ENCODE measurements at regions not wholly inside any gene's neighbourhood (a gene's known extent, or its start where the extent isn't known, plus 50 kb on each side); places are given as distances from the start of the nearest gene placed in this dataset.

DNA sequence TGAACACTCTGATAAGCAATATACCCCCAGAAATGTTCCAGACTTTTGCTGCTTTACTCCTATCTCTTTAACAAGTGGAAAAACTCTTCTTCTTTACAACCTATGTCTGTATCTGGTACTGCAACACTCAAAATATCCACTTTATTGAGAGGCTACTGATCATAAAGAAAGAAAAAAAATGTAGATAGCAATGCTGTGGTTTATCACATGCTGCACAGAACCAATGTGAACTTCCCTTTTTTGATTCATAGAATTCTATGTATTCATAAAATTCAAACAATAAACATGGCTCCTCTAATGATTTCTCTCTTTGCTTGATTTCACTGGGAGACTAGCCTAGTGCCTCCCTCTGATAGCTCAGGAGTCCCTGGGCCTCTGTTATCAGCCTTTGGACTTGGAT is 223.5 kb downstream of the ZNF674 start (continued):
- no peak for TF ChIP-seq AFF4 (CRISPR knock-in tag; IDR thresholded peaks at IDR 0.05)
- no peak for TF ChIP-seq ZFP1 (CRISPR knock-in tag; IDR thresholded peaks at IDR 0.05)
- TF ChIP-seq MBD2 (IDR thresholded peaks at IDR 0.05; ENCODE audit: borderline replicate concordance, low read depth) = no peak
- TF ChIP-seq ZNF146 (CRISPR knock-in tag; IDR thresholded peaks at IDR 0.05; ENCODE audit: unreplicated experiment) = no peak
- TF ChIP-seq, protein P1, sequence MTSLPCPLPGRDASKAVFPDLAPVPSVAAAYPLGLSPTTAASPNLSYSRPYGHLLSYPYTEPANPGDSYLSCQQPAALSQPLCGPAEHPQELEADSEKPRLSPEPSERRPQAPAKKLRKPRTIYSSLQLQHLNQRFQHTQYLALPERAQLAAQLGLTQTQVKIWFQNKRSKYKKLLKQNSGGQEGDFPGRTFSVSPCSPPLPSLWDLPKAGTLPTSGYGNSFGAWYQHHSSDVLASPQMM (CRISPR knock-in tag; IDR thresholded peaks at IDR 0.05) = no peak

DNA sequence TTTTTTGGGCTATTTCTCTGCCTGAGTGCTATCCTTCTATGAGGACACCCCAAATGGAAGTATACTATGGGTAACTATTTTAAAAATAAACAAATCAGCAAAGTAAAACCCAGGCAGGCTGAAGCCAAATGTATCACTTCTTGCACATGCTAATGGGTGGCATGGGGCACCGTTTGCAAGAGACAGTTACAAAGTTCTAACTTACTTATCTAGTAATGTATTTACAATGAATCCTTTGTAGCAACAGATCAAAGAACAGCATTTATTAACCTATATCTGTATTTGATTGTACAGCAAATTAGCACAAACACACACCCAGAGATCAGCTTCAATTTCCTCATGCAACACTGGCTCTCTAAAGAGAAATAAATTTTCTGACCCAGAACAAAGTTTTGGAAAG is 225.5 kb downstream of the ZNF674 start:
- no peak for DNase-seq (ENCODE audit: extremely low read depth in 1 of 4, low spot score in 3 of 4)
- Histone ChIP-seq H3K4me2 (ENCODE audit: insufficient read depth, low read length) (no peak overlapping the region), H3K9ac (ENCODE audit: insufficient read depth in 1 of 2, low read depth in 2 of 2, low read length in 2 of 2) (no peak overlapping the region), H3K36me3 (ENCODE audit: control insufficient read depth, insufficient read depth, low read length) (no peaks in the 10 kb centered on the region), H4K20me1 (replicated peaks; ENCODE audit: control insufficient read depth, insufficient read depth, low read length) (no peaks in the 10 kb centered on the region), H3K79me2 (ENCODE audit: control insufficient read depth, insufficient read depth, low read length) (no peaks in the 10 kb centered on the region), H3K4me1 (replicated peaks in 1 of 2; ENCODE audit: control insufficient read depth in 2 of 2, insufficient read depth in 2 of 2, low read length in 2 of 2) (no peaks in the 10 kb centered on the region), H2AFZ (ENCODE audit: low read depth, low read length) (no peak overlapping the region), H3K9me3 (replicated peaks; ENCODE audit: control insufficient read depth, insufficient read depth, low read depth, low read length) (no peaks in the 10 kb centered on the region), H3K4me3 (no peak overlapping the region), H3K27ac (ENCODE audit: extremely low read depth, low read depth, low read length) (no peak overlapping the region), H3K9me1 (ENCODE audit: control insufficient read depth, insufficient read depth, low read length) (no peaks in the 10 kb centered on the region), H3K27me3 (ENCODE audit: control insufficient read depth in 2 of 2, insufficient read depth in 2 of 2, low read length in 2 of 2) (no peaks in the 10 kb centered on the region)
- ATAC-seq = no peak
- in situ Hi-C loops (cut with MboI) (no loop called here), intact Hi-C loops (cut with micrococcal nuclease) (no loop called here)
- POLR2A ChIA-PET = no interaction called here
- CTCF ChIA-PET (ENCODE audit: low intra/inter-chr PET ratio) = no interaction called here
- no peak for TF ChIP-seq RCOR1 (IDR thresholded peaks at IDR 0.05; ENCODE audit: borderline replicate concordance in 1 of 2, low read depth in 2 of 2, low read length in 2 of 2)
- no peak for TF ChIP-seq ZNF79 (CRISPR knock-in tag; IDR thresholded peaks at IDR 0.05; ENCODE audit: low read depth)
- TF ChIP-seq, protein P2, sequence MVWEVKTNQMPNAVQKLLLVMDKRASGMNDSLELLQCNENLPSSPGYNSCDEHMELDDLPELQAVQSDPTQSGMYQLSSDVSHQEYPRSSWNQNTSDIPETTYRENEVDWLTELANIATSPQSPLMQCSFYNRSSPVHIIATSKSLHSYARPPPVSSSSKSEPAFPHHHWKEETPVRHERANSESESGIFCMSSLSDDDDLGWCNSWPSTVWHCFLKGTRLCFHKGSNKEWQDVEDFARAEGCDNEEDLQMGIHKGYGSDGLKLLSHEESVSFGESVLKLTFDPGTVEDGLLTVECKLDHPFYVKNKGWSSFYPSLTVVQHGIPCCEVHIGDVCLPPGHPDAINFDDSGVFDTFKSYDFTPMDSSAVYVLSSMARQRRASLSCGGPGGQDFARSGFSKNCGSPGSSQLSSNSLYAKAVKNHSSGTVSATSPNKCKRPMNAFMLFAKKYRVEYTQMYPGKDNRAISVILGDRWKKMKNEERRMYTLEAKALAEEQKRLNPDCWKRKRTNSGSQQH (CRISPR knock-in tag; IDR thresholded peaks at IDR 0.05) = no peak
- no peak for TF ChIP-seq NFRKB (IDR thresholded peaks at IDR 0.05; ENCODE audit: low read depth)
- TF ChIP-seq ASH1L (IDR thresholded peaks at IDR 0.05; ENCODE audit: borderline replicate concordance, low read depth, partially characterized antibody) = no peak
- 11% methylated on average over 1 of the region's 1 CpG for WGBS (ENCODE audit: insufficient coverage, low coverage, missing lambda C conversion rate)
- BruUV-seq (replicated peaks) = no TSS peak
- FAIRE-seq = no peak
